ENCODE measurements at regions not wholly inside any gene's neighbourhood (a gene's known extent, or its start where the extent isn't known, plus 50 kb on each side); places are given as distances from the start of the nearest gene placed in this dataset.

GRCh38 chrX:102863735-102864134 lies 73.3 kb upstream of the RAB40AL start:
- TF ChIP-seq CTCF (IDR thresholded peaks at IDR 0.05) (peak; percentile 68 to 82 (median 75)), POLR2A (IDR thresholded peaks at IDR 0.05) (no peak)

Data from uterus (tissue), 2 donors.